ENCODE measurements at regions not wholly inside any gene's neighbourhood (a gene's known extent, or its start where the extent isn't known, plus 50 kb on each side); places are given as distances from the start of the nearest gene placed in this dataset.

DNA sequence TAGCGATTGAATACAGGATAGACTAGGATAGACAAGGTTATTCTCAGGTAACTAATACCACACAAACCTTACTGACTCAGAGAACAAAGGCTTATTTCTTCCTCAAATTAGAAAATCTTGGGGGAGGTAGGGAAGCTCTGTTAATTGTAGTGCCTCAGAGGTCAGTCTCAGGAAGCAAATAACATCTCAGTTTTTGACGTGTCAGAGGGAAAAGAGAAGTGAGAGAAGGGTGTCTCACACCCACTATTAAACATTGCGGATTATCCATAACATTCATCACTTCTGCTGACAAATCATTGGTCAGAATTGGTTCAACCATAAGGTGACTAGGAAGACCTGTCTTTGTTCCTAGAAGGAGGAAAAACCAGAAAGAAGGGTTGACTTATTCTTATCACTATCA lies 579.4 kb upstream of the MIR17HG start:
- peak; percentile 36 for DNase-seq (ENCODE audit: low spot score)
- in situ Hi-C loops (cut with HindIII; ENCODE audit: low sequenced_read_pairs) = no loop called here

GRCh38 chr13:90769387-90769786 lies 578.1 kb upstream of the MIR17HG start:
- peak; percentile 20 for DNase-seq (ENCODE audit: low spot score)
- in situ Hi-C loops (cut with HindIII; ENCODE audit: low sequenced_read_pairs) = no loop called here

- in situ Hi-C loops (cut with HindIII; ENCODE audit: low sequenced_read_pairs) = no loop called here
- DNase-seq (ENCODE audit: low spot score) = no peak
Observed at GRCh38 chr13:90770334-90770733, 577.2 kb upstream of the MIR17HG start.

DNA sequence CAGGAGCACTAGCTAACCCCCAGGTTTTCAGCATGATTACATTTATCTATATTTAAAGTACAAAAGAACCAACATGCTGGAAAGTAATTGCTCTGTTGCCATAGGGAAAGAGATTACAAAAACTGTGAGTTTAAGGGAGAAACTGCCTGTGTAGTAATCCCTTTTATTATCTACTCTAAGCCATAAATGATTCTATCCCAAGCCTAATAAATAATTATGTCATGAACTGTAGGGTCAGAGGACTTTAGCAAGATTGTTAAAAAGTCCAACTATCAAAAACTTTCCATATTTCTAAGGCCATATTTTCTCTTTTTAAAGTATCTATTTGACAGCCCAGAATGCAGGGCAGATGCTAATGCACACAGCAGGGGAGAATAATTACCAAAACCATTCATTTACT lies 573.8 kb upstream of the MIR17HG start:
- peak; percentile 22 for DNase-seq (ENCODE audit: low spot score)
- in situ Hi-C loops (cut with HindIII; ENCODE audit: low sequenced_read_pairs) = no loop called here

- in situ Hi-C loops (cut with HindIII; ENCODE audit: low sequenced_read_pairs) = no loop called here
- DNase-seq (ENCODE audit: low spot score) = no peak
Observed at GRCh38 chr13:90776051-90776748, 571.3 kb upstream of the MIR17HG start.

GRCh38 chr13:90783273-90783672 lies 564.2 kb upstream of the MIR17HG start:
- in situ Hi-C loops (cut with HindIII; ENCODE audit: low sequenced_read_pairs) = no loop called here
- DNase-seq (ENCODE audit: low spot score) = no peak

DNA sequence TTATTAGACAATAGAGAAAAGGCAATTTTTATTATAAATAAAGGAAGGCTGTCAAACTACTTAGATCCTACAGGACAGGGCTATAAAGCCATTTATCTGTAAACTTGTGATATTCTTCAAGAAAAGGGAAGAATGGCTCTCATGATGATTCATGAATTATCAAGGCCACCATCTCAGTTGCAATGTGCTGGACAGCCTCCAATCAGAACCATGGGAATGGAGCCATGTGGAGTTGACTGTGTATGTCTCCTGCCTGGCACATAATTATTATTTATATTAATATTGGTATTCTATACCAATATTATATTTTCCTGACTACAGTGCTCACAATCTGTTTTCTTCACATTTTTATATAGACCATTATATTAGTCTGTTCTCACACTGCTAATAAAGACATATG lies 560.5 kb upstream of the MIR17HG start:
- in situ Hi-C loops (cut with HindIII; ENCODE audit: low sequenced_read_pairs) = no loop called here
- no peak for DNase-seq (ENCODE audit: low spot score)

DNA sequence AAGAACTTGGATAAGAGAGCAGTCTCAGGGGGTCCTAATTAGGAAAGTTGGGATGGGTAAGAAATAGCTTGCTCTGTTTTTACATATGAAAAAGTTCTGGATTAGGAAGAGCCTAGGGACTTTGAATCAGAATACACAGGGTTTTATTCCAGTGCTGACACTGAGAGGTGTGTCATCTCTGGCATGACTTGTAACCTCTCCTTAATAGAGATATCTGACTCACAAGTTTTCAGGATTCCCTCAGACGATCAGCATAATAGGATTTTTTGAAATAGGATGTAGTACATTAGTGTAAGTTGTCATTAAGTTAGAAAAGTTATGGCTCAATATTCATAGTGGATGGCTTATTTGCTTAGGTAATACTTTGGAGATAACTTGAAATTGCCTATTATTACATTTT lies 555.2 kb upstream of the MIR17HG start:
- in situ Hi-C loops (cut with HindIII; ENCODE audit: low sequenced_read_pairs) = no loop called here
- DNase-seq (ENCODE audit: low spot score) = no peak

GRCh38 chr13:90793261-90793820 lies 554.1 kb upstream of the MIR17HG start:
- no peak for DNase-seq (ENCODE audit: low spot score)
- in situ Hi-C loops (cut with HindIII; ENCODE audit: low sequenced_read_pairs) = no loop called here

DNA sequence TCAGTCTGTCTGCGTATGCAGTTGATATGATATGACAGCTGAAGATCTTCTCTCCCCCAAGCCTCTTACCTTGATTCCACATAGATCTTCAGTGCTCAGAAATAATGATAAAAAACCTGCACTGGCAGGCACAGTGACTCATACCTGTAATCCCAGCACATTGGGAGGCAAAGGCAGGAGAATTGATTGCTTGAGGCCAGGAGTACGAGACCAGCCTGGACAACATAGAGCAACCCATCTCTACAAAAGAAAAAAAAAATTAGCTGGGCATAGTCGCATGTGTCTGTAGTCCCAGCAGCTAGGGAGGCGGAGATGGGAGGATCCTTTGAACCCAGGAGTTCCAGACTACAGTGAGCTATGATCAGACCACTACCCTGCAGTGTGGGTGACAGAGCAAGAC lies 551.0 kb upstream of the MIR17HG start:
- in situ Hi-C loops (cut with HindIII; ENCODE audit: low sequenced_read_pairs) = no loop called here
- DNase-seq (ENCODE audit: low spot score) = no peak

DNA sequence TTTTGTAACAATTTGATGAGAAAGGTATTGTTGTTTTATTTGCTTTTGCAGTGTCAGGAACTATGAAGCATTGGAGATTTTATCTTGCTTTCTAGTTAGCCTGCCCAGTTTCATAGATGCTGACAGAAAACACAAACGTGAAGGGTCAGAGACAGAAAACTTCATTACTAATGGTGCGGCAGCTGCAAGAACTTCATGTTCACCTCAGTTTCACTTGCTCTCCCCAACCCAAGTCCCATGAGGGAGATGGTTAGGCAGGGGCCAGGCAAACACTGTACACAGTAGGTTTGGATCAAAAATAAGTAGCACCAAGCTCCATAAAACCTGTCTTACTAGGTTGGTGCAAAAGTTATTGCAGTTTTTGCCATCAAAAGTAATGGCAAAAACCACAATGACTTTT lies 550.2 kb upstream of the MIR17HG start:
- DNase-seq (ENCODE audit: low spot score) = no peak
- in situ Hi-C loops (cut with HindIII; ENCODE audit: low sequenced_read_pairs) = no loop called here

DNA sequence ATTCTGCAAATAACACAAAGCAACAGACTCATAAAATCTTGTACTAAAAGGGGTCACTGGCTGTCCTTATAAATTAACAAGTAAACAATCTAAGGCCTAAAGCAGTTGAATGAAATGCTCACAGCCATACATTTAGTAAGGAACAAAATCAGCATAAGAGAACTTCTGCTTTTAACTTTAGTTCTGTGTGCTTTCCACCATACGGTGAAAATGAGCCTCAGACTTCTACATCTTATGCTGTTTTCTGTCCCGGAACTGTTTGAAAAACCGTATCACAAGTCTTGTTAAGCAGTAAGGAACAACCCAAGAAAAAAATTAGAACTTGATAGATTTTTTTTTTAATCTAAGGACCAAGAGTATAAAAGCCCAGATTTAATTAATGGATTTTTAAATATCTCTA lies 549.1 kb upstream of the MIR17HG start:
- in situ Hi-C loops (cut with HindIII; ENCODE audit: low sequenced_read_pairs) = no loop called here
- no peak for DNase-seq (ENCODE audit: low spot score)

GRCh38 chr13:90800082-90800746 lies 547.3 kb upstream of the MIR17HG start:
- in situ Hi-C loops (cut with HindIII; ENCODE audit: low sequenced_read_pairs) = no loop called here
- DNase-seq (ENCODE audit: low spot score) = peak; percentile 8

GRCh38 chr13:90801621-90802020 lies 545.9 kb upstream of the MIR17HG start:
- DNase-seq (ENCODE audit: low spot score) = no peak
- in situ Hi-C loops (cut with HindIII; ENCODE audit: low sequenced_read_pairs) = no loop called here

DNA sequence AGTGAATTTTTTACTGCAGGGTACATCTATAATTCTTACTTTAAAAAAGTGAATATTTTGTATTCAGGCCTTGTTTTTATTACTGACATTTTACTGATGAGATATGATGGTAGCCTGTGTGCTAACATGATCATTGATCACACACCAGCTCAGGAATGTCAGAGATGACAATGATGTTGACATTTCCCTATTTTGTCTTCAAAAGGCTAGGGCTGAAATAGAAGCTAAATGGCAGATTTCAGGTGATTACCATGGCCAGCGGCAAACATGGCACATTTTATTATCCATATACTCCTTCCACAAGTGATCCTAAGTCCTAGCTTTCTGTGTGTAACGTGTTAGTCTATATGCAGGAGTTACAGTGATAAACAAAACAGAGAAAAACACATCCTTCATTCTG lies 544.3 kb upstream of the MIR17HG start:
- no peak for DNase-seq (ENCODE audit: low spot score)

DNA sequence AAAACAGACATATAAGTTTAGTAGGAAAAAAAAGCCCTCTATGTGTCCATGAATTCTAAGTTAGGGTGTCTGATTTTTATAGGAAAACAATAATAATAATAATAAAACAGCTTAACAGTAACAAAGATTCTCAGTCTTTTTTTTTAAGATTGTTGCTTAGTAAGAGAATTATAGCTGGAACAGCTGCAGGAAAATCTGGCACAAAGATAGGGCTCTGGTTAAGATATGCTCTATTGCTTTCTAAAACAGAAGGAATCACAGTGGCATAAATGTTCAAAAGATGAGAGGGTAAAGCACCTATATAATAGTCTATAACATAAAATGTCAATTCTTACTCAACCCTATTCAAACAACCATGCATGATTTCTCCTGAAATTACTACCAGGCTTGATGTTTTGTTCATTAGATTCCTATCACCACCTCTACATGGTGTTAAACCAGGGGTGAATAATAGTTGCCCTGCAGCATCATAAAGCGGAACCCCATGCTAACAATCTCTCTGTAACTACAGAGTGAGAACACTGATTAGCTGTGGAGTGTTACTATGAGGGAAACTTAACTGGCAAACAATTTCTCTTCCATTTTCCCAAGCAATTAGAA lies 541.4 kb upstream of the MIR17HG start:
- in situ Hi-C loops (cut with HindIII; ENCODE audit: low sequenced_read_pairs) = no loop called here
- no peak for DNase-seq (ENCODE audit: low spot score)

More for the DNA sequence above, 544.3 kb upstream of the MIR17HG start:
- in situ Hi-C loops (cut with HindIII; ENCODE audit: low sequenced_read_pairs) = no loop called here

GRCh38 chr13:90806892-90807291 lies 540.6 kb upstream of the MIR17HG start:
- DNase-seq (ENCODE audit: low spot score) = no peak
- in situ Hi-C loops (cut with HindIII; ENCODE audit: low sequenced_read_pairs) = no loop called here

- in situ Hi-C loops (cut with HindIII; ENCODE audit: low sequenced_read_pairs) = no loop called here
- no peak for DNase-seq (ENCODE audit: low spot score)
Observed at GRCh38 chr13:90808838-90809237, 538.6 kb upstream of the MIR17HG start.

DNA sequence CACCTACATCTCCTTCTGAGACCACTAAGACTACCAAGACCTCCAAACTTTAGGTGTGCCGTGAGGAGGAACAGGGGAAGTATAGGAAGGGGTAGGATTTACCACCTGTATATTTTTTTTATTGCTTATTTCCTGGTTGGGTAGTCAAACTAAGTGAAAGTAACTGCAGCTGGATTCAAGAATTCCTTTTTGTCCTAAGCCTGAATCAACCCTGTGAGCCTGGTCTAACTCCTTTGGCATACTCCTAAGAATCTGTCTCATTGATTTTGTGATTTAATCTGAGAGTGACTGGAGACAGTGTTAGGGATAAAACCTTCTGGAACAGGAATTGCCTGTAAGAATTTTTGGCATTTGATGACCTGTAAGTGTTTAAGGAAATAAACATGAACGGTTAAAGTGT lies 523.5 kb upstream of the MIR17HG start:
- DNase-seq (ENCODE audit: low spot score) = no peak
- in situ Hi-C loops (cut with HindIII; ENCODE audit: low sequenced_read_pairs) = no loop called here

DNA sequence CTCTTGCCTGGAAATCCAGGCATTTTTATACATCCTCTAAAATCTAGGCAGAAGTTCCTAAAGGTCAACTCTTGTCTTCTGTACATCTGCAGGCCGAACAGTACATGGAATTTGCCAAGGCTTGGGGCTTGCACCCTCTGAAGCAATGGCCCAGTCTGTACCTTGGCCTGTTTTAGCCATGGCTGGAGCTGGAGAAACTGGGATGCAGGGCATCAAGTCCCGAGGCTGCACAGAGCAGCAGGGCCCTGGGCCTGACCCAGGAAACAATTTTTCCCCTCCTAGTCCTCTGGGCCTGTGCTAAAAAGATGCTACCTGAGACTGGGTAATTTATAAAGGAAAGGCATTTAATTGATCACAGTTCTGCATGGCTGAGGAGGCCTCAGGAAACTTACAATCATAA lies 520.8 kb upstream of the MIR17HG start:
- in situ Hi-C loops (cut with HindIII; ENCODE audit: low sequenced_read_pairs) = no loop called here
- DNase-seq (ENCODE audit: low spot score) = no peak
